ENCODE measurements at regions not wholly inside any gene's neighbourhood (a gene's known extent, or its start where the extent isn't known, plus 50 kb on each side); places are given as distances from the start of the nearest gene placed in this dataset.

DNA sequence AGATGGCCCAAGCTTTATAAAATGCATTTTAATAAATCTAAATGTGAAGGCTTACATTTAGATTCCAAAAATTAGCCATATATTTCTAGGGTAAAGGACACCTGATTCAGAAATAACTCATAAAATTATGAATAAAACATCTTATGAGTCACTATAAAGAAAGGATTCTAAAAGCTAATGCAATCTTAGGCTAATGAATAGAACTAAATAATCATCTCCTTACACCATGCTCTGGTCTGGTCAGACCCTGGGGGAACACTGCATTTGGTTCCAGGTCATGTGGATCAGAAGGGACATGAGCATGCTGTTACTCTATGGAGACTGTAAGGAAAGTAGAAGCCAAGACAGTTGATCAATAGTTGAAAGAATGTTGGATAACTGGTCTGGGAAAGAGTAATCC, 370.4 kb downstream of the NDFIP2 start:
- TF ChIP-seq, protein P1, sequence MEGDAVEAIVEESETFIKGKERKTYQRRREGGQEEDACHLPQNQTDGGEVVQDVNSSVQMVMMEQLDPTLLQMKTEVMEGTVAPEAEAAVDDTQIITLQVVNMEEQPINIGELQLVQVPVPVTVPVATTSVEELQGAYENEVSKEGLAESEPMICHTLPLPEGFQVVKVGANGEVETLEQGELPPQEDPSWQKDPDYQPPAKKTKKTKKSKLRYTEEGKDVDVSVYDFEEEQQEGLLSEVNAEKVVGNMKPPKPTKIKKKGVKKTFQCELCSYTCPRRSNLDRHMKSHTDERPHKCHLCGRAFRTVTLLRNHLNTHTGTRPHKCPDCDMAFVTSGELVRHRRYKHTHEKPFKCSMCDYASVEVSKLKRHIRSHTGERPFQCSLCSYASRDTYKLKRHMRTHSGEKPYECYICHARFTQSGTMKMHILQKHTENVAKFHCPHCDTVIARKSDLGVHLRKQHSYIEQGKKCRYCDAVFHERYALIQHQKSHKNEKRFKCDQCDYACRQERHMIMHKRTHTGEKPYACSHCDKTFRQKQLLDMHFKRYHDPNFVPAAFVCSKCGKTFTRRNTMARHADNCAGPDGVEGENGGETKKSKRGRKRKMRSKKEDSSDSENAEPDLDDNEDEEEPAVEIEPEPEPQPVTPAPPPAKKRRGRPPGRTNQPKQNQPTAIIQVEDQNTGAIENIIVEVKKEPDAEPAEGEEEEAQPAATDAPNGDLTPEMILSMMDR (conservative IDR thresholded peaks at IDR 0.05; ENCODE audit: low read depth, low read length) = no peak
- no peak for TF ChIP-seq EZH2 (IDR thresholded peaks at IDR 0.05; ENCODE audit: borderline replicate concordance, low read depth, low read length, poor library complexity, severe bottlenecking)
